ENCODE measurements at regions not wholly inside any gene's neighbourhood (a gene's known extent, or its start where the extent isn't known, plus 50 kb on each side); places are given as distances from the start of the nearest gene placed in this dataset.
A peak's percentile ranks its signal among the peaks of the same experiment; 100 is the strongest.
"Not testable (repeated sequence)": the region's sequence is repeated elsewhere in the genome, so short reads cannot be mapped to it uniquely, and the experiment has no call there.

DNA sequence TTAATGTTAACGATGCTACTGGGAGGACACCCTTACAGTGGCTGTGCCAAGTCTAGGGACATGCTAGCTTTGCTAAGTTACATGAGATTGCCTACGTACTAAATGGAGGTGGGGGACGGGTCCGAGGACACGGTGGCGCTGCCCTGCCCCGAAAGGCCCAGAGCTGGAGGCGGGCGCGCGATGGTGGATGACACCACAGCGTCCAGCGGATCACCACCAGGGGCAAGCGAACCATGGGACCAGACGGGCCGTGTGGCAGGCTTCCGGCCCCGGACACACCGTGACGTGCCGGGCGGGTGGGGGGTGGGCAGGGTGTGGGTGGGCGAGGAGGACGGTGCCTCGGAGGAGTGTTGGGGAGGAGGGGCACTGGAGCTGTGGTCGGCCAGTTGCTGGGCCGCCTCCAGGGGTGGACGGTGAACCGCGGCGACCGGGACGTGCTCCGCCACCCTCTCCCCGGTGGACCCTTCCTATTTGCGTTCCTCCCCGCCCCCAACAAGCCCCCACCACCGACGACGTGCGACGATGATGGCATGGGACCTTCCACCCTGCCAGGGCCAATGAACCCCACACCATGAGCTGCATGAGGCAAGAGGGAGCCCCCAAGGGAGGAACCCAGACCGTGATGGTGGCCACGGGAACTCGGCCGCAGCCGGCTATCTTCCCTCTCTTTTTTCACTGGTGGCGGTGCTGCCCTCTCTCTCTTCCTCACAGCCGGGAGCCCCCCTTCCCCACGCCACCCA is 773.3 kb upstream of the DEFB115 start:
- DNase-seq (ENCODE audit: low read depth, low spot score) = no peak

DNA sequence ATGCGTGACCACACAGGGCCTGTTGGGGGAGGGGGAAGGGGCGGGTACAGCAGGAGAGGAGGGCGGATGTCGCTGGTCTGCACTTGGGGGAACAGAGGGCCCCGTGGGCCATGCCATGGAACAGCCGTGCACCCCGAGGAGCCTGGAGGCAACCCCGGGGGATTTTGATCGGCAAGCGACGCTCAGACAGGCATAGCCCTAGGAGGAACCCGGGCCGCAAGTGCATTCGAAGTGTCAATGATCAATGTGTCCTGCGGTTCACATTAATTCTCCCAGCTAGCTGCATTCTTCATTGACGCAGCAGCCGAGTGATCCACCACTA is 772.8 kb upstream of the DEFB115 start:
- no peak for DNase-seq (ENCODE audit: low read depth, low spot score)

DNA sequence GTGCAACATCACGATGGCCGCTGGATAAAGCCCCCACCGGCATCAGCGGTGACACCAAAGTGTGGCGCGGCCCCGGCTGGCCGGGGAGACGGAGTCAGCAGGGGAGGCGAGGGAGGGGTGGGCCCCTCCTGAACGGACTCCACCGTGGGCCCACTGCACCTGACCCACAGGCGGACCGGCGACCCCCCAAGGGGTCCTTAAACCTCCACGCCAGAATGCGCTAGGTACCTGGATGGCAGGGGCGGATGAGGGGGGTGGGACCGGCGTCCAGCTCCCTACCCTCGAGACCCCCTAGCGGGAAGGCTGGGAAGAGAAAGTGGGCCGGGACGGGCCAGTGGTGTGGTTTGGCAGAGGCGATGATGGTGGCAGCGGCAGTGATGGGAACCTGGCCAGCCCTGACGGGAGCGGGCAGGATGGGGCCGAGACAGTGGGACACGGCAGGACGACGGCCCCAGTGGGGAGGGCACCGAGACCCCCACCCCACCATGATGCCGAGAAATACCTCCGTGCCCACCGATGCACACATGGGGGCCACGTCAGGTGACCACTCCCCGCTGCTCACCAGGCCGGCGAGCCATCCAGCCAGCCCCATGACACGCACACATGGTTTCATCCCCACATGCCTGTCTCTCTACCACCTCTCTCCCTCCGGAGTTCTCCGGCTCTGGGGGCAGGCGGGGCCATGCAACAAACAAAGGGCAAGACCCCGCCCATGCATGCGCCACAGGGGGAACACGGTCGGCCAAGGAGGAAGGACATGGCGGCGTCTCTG is 771.9 kb upstream of the DEFB115 start:
- DNase-seq (ENCODE audit: low read depth, low spot score) = no peak

DNA sequence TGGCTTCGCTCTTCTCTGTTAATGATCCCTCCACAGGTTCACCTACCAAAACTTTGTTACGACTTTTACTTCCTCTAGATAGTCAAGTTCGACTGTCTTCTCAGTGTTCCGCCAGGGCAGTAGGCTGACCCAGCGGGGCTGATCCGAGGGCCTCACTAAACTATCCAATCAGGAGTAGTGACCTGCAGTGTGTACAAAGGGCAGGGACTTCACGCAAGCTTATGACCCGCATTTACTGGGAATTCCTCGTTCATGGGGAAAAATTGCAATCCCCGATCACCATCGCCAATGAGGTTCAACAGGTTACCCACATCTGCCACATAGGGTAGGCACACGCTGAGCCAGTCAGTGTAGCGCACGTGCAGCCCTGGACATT is 771.4 kb upstream of the DEFB115 start:
- DNase-seq (ENCODE audit: low read depth, low spot score) = no peak

DNA sequence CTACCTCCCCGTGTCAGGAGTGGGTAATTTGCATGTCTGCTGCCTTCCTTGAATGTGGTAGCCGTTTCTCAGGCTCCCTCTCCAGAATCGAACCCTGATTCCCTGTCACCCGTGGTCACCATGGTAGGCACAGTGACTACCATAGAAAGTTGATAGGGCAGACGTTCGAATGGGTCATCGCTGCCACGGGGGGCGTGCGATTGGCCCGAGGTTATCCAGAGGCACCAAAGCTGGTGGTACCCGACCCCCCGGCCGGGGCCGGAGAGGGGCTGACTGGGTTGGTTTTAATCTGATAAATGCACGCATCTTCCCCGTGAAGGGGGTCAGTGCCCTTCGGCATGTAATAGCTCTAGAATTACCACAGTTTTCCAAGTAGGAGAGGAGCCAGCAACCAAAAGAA is 770.0 kb upstream of the DEFB115 start:
- DNase-seq (ENCODE audit: low read depth, low spot score) = not testable (repeated sequence)

DNA sequence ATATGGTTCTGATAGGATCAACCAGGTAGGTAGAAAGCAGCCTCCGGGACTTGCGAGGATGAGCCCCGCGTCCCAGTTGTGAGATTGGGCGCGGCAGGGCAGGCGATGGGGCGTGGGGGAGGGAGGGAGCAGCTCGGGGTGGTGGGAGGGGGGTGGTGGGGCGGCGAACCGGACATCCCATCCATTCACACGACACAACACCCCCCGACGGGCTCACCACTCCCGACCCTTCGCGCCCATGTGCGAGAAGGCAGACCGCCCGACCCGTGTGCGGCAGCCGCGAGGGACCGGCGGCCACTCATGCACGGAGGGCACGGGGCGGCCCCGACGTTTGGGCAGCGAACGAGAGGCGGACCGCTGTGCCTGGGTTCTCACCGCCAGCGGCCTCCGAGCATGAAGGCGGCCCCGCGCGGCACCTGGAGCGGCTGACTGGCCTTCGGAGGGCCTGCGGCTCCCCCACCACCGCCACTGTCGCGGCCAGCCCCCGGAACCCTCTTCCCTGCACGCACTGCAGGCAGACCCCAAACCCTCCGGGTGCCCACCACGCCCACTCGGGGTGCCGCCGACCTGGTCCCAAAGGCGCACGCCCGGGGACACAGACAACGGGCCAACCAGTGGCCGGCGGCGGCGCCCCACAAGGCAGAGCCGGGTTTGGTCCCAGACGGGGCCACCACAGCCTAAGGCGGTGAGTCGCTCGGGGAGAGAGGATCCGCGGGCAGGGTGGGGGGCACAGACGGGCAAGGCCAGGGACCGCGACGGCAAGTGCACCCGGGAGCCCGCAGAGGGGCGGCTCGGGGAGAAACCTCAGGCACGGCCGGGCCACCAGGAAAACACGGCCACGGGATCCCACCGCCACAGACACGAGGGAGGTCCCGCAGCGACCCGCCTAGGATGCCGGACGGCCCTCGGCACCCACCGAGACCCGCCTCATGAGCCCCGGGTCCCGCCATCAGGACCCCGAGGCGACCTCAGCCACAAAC is 769.2 kb upstream of the DEFB115 start:
- no peak for DNase-seq (ENCODE audit: low read depth, low spot score)

DNA sequence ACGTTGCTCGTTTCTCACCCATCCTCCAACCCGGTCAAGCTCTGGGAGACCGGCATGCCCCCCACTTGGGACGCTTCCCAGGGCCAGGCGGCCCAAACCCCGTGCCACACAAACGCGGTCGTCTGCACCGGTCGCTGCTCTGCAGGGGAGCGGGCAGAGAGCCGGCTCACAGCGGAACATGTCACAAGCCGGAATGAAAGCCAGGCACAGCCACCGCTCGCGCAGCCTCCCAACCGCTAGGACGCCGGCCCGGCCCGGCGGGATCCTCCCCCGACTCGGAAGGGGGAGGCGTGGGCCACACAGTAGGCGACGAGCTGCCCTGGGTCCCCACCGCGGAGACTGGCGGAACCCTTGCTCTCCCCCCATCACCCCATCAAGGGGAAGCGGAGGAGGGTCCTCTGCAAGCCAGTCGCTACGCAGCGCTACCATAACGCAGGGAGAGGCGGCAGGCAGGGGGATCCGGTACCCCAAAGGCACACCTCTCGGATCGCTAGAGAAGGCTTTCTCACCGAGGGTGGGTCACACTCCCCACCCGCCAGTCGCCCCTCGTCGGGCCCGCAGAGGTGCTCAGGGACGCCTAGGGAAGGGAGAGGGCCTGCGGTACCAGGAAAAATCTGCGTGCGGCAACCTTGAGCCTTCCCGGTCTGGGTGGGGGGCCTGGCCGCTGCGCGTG is 768.4 kb upstream of the DEFB115 start:
- no peak for DNase-seq (ENCODE audit: low read depth, low spot score)

DNA sequence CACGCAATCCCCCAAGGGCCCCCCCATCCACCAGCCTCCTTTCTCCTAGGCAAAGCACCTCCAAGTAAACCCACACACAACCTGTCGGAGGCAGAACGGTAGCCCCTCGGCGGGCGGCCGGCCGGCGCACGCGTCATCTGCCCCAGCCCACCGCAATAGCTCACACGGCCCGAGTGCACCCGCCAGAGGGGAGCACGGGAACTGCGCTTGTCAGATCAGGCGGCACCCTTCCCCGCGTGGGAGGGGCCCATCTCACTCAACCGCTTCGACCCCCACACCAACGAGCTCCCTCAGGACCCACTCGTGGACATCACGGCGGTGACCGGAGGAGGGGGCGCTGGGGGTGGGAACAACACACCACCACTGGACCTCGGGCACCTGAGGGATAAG is 767.9 kb upstream of the DEFB115 start:
- DNase-seq (ENCODE audit: low read depth, low spot score) = no peak

DNA sequence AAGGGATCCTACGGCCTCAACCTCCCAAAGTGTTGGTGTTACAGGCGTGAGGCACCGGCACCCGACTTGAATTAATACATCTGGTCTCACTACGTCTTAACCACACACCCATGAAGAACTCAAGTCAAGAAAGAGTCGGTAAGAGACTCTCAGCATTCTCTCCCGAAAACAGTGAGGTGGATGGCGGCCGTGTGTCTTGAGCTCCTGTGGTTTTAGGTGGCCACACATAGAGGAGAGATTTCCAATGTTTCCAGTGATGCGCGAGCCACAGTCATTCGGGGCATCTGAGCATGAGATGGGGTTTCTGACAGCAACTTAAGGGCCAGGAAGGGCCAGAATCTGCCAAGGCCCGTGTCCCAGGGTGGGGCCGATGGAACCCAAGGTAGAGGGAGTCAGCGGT is 766.4 kb upstream of the DEFB115 start:
- no peak for DNase-seq (ENCODE audit: low read depth, low spot score)

DNA sequence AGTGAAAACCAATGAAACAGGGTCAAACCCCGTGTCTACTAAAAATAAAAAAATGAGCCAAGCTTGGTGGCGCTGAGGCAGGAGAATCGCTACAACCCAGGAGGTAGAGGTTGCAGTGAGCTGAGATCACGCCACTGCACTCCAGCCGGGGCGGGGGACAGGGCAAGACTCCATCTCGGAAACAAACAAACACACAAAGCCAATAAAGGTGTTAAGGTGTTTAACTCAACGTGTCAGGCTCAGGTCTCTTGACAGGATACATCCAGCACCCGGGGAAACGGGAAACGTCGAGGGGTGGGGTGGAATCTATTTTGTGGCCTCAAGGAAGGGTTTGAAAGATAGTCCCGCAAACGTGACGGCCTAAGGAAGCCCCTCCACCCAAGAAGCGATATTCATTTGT is 760.8 kb upstream of the DEFB115 start:
- not testable (repeated sequence) for DNase-seq (ENCODE audit: low read depth, low spot score)

DNA sequence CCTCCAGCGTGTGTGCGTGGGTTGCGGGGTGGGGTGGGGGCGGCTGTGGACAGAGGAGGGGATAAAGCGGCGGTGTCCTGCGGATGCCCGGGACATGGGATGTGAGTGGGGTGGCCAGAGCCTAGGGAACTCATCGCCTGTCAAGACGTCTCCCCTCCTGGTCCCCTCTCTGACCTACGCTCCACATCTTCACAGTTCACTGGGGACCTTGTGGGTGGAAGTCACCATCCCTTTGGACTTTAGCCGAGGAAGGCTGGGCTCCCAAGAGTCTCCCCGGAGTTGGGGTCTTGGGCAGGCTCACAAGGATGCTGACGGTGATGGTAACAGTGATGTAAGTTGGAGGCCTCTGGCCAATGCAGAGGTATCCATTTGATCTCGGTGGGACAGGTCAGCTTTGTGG is 760.3 kb upstream of the DEFB115 start:
- not testable (repeated sequence) for DNase-seq (ENCODE audit: low read depth, low spot score)

DNA sequence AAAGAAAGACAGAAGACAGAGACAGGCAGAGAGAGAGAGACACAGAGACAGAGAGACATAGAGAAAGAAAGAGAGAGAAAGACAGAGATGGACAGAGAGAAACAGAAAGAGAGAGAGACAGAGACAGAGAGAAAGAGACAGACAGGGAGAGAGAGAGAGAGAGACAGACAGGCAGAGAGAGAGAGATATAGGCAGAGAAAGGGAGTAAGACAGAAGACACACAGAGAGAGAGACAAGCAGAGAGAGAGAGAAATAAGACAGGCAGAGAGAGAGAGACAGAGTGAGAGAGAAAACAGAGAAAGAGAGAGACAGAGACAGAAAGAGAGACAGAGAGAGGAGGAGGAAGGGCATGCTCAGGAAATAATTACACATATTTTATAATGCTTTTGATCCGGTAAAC is 758.3 kb upstream of the DEFB115 start:
- DNase-seq (ENCODE audit: low read depth, low spot score) = no peak

DNA sequence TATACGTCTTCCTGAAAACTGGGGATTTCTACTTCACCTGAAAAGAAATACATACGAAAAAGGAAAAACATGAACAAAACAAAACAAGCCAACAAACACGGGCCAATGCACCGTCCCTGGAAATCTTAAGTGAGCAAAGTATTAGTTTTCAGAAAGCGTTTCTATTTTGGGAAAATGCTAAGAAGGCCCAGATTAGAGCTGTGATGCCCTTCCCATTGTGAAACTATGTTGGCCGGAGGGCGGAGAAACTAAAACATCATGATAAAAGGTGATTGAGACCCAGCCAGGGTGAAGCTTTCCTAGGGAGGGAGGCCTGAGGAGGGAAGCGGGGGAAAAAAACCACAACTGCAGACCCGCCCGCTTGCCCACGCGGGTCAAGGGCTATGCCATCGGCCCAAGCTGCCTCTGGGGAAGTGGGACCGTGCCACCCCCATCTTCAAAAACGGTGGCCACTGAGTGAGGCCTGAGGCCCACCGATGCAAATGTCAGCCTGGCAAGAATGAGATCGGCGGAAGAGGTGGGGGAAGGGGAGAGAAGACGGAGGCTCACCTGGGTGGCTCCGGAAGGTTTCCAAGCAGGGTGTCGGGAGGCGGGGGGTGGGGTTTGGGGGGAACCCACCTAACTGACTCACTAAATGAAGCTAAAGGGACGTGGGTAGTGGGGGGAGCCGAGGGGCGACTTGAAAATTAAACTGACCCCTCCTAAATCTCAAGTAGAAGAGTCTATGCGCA is 757.6 kb upstream of the DEFB115 start:
- DNase-seq (ENCODE audit: low read depth, low spot score) = peak; percentile 30

DNA sequence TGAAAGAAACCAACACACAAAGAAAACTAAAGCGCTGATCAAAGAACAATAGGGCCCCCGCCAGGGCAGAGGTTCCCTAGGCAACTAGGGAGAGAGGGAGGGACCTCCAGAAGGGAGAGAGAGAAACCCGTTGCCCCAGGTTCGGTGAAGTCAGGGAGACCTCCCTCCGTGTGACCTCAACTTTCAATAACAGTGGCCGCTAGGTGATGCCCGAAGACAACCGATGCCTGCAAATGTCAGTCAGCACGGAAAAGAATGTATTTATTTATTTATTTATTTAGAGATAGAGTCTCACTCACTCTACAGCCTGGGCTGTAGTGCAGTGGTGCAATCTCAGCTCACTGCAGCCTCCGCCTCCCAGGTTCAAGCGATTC is 757.0 kb upstream of the DEFB115 start:
- DNase-seq (ENCODE audit: low read depth, low spot score) = peak; percentile 96

DNA sequence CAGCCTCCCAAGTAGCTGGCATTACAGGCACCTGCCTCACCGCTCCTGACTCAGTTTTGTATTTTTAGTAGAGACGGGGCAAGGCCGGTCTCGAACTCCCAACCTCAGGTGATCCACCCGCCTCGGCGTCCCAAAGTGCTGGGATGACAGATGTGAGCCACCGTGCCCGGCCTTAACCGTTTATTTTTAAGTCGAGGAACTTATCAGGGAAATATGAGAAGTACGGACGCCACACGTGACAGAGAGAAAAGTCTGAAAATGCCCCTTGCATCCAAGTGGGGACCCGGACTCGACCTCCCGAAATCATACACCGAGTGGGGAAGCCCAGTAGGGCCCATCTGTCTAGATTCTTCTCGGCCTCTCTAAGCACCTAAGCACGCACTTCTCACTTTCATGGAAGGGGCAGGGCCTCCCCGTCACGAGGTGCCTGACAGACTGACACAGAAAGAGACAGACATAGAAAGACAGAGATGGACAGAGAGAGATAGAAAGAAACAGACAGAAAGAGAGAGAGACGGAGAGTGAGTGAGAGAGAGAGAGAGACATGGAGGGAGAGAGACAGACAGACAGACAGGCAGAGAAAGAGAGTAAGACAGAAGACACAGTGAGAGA is 756.5 kb upstream of the DEFB115 start:
- no peak for DNase-seq (ENCODE audit: low read depth, low spot score)

DNA sequence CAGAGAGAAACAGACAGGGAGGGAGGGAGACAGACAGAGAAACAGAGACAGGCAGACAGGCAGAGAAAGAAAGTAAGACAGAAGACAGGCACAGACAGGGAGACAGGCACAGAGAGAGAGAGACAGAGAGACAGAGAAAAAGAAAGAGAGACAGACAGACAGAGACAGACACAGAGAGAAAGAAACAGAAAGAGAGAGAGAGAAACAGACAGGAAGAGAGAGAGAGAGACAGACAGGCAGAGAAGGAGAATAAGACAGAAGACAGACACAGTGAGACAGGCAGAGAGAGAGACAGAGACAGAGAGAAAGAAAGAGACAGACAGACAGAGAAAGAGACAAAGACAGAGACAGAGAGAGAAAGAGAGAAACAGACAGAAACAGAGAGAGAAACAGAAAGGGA is 754.8 kb upstream of the DEFB115 start:
- DNase-seq (ENCODE audit: low read depth, low spot score) = no peak

DNA sequence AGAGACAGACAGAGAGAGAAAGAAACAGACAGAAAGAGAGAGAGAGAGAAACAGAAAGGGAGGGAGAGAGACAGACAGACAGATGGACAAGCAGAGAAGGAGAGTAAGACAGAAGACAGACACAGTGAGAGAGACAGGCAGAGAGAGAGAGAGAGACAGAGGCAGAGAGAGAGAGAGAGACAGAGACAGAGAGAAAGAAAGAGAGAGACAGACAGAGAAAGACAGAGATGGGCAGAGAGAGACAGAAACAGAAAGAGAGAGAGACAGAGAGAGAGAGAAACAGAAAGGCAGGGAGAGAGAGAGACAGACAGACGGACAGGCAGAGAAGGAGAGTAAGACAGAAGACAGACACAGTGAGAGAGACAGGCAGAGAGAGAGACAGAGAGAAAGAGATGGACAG is 754.3 kb upstream of the DEFB115 start:
- not testable (repeated sequence) for DNase-seq (ENCODE audit: low read depth, low spot score)

DNA sequence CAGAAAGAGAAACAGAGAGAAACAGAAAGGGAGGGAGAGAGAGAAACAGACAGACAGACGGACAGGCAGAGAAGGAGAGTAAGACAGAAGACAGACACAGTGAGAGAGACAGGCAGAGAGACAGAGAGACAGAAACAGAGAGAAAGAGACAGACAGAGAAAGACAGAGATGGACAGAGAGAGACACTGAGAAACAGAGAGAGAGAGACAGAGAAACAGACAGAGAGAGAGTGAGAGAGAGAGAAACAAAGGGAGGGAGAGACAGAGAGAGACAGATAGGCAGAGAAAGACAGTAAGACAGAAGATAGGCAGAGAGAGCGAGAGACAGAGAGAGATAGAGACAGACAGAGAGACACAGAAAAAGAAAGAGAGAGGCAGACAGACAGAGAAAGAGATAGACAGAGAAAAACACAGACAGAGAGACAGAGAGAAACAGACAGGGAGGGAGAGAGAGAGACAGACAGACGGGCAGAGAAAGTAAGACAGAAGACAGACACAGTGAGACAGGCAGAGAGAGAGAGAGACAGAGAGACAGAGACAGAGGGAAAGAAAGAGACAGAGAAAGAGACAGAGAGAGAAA is 753.4 kb upstream of the DEFB115 start:
- DNase-seq (ENCODE audit: low read depth, low spot score) = no peak

DNA sequence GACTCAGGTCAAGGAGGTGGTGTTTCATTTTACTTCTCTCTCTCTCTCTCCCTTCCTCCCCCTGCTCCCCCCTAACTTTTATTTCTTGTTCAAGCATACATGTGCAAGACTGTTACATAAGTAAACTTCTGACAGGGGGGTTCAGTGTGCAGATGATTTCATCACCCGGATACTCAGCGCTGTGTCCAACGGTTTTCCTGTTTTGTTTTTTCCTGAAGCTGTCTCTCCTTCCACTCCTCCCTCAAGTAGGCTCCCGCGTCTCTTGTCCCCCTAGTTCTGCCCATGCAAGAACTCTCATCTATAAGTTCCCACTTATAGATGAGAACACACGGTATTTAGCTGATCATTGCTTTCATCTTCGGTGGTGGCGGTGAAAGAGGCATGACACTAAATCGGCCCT is 751.9 kb upstream of the DEFB115 start:
- DNase-seq (ENCODE audit: low read depth, low spot score) = no peak

DNA sequence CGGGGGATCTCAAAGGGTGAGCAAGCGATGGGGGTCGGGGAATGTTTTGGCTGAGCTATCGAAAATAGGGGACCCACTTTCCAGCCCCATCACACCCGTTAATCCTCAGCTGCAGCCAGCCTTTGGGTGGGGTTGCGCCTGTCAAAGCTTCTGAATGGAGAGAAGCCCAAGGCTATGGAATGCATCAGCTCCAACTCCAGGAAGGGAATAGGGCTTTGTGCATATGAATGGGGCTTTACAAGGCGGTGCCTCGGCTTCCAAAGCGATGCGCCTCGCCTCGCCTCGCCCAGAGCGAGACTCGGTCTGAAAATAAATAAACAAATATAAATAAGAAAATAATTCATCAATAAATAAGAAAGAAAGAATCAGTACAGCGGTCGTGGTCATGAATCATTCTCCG is 751.4 kb upstream of the DEFB115 start:
- peak; percentile 40 for DNase-seq (ENCODE audit: low read depth, low spot score)
